Thymus (tissue), 11 donors: ENCODE measurements at regions not wholly inside any gene's neighbourhood (a gene's known extent, or its start where the extent isn't known, plus 50 kb on each side); places are given as distances from the start of the nearest gene placed in this dataset.

Experiments
- DNase-seq, 9 donors: peaks; one replicate each; pipeline ENCODE4 v3.0.0-alpha.2; 2013; ENCODE audit warnings: low spot score in 9 of 9, low read depth in 6 of 9, missing footprints in 1 of 9
- H3K27ac ChIP-seq, 2 donors: one replicate each; pipeline ENCODE4 v1.5.1; 2013; ENCODE audit warnings: control low read depth in 1 of 2, low read depth in 1 of 2, low read length in 1 of 2, mild to moderate bottlenecking in 1 of 2, moderate library complexity in 1 of 2
- H3K27me3 ChIP-seq, 2 donors: one replicate each; pipeline ENCODE4 v1.5.1; 2013; ENCODE audit warnings: low read length in 1 of 2; ENCODE audit not compliant: control insufficient read depth in 2 of 2, insufficient read depth in 1 of 2
- H3K36me3 ChIP-seq, 2 donors: one replicate each; pipeline ENCODE4 v1.5.1; 2013; ENCODE audit warnings: low read length in 1 of 2, mild to moderate bottlenecking in 1 of 2, moderate library complexity in 1 of 2; ENCODE audit not compliant: control insufficient read depth in 2 of 2, insufficient read depth in 2 of 2
- H3K4me1 ChIP-seq, 2 donors: one replicate each; pipeline ENCODE4 v1.5.1; 2013; ENCODE audit warnings: low read length in 2 of 2; ENCODE audit not compliant: control insufficient read depth in 2 of 2, insufficient read depth in 2 of 2
- H3K4me3 ChIP-seq, 2 donors: one replicate each; pipeline ENCODE4 v1.5.1; 2013; ENCODE audit warnings: low read length in 2 of 2, control low read depth in 1 of 2, mild to moderate bottlenecking in 1 of 2
- H3K9me3 ChIP-seq, 2 donors: one replicate each; pipeline ENCODE4 v1.5.1; 2013; ENCODE audit warnings: low read length in 1 of 2, mild to moderate bottlenecking in 1 of 2; ENCODE audit not compliant: control insufficient read depth in 2 of 2, insufficient read depth in 1 of 2
- WGBS: extraction: QIAGEN DNeasy Blood & Tissue Kit; methylation state at CpG from one replicate; pipeline ENCODE4 v1.1.7; 2013; 5-methylcytosine and 5-hydroxymethylcytosine counted together
- donor health status: healthy.

GRCh38 chr2:184261818-184262217, 336.5 kb upstream of the ZNF804A start:
- 86% methylated on average over 3 of the region's 3 CpGs for WGBS
- no peaks in the 10 kb centered on the region for H3K4me1 ChIP-seq
- H3K36me3 ChIP-seq: no peaks in the 10 kb centered on the region
- H3K9me3 ChIP-seq: no peaks in the 10 kb centered on the region
- DNase-seq: no peak
- H3K27me3 ChIP-seq: no peaks in the 10 kb centered on the region
- H3K4me3 ChIP-seq: no peak overlapping the region
- H3K27ac ChIP-seq: no peak overlapping the region

- no peaks in the 10 kb centered on the region for H3K36me3 ChIP-seq
- H3K9me3 ChIP-seq: no peaks in the 10 kb centered on the region
- H3K27ac ChIP-seq: no peak overlapping the region
- H3K4me3 ChIP-seq: no peak overlapping the region
- no peaks in the 10 kb centered on the region for H3K4me1 ChIP-seq
- H3K27me3 ChIP-seq: no peaks in the 10 kb centered on the region
- 91% methylated on average over 5 of the region's 5 CpGs for WGBS
- no peak for DNase-seq
Measured at GRCh38 chr2:184268900-184269477, 329.3 kb upstream of the ZNF804A start.

- no peak overlapping the region for H3K4me3 ChIP-seq
- no peaks in the 10 kb centered on the region for H3K4me1 ChIP-seq
- WGBS: 85% methylated on average over 5 of the region's 5 CpGs
- no peak for DNase-seq
- H3K36me3 ChIP-seq: no peaks in the 10 kb centered on the region
- no peaks in the 10 kb centered on the region for H3K9me3 ChIP-seq
- H3K27ac ChIP-seq: no peak overlapping the region
- H3K27me3 ChIP-seq: no peaks in the 10 kb centered on the region
Measured at GRCh38 chr2:184270660-184271059, 327.7 kb upstream of the ZNF804A start.

GRCh38 chr2:184272056-184272455, 326.3 kb upstream of the ZNF804A start:
- Histone ChIP-seq H3K27ac (no peak overlapping the region), H3K36me3 (no peaks in the 10 kb centered on the region), H3K4me1 (no peaks in the 10 kb centered on the region), H3K27me3 (no peaks in the 10 kb centered on the region), H3K4me3 (no peak overlapping the region), H3K9me3 (no peaks in the 10 kb centered on the region)
- no peak for DNase-seq
- 78% methylated on average over 1 of the region's 1 CpG for WGBS

GRCh38 chr2:184294831-184295230, 303.5 kb upstream of the ZNF804A start:
- no peaks in the 10 kb centered on the region for H3K9me3 ChIP-seq
- H3K27me3 ChIP-seq: no peaks in the 10 kb centered on the region
- 78% methylated on average over 2 of the region's 2 CpGs for whole genome bisulfite sequencing
- no peaks in the 10 kb centered on the region for H3K4me1 ChIP-seq
- H3K27ac ChIP-seq: no peak overlapping the region
- no peak for DNase-seq
- H3K36me3 ChIP-seq: no peaks in the 10 kb centered on the region
- no peak overlapping the region for H3K4me3 ChIP-seq

GRCh38 chr2:184297085-184297484, 301.2 kb upstream of the ZNF804A start:
- no peak for DNase-seq
- Histone ChIP-seq H3K27ac (no peak overlapping the region), H3K9me3 (no peaks in the 10 kb centered on the region), H3K36me3 (no peaks in the 10 kb centered on the region), H3K4me3 (no peak overlapping the region), H3K27me3 (no peaks in the 10 kb centered on the region), H3K4me1 (no peaks in the 10 kb centered on the region)
- 94% methylated on average over 2 of the region's 2 CpGs for WGBS

- DNase-seq: no peak
- no peak overlapping the region for H3K4me3 ChIP-seq
- no peaks in the 10 kb centered on the region for H3K36me3 ChIP-seq
- no peaks in the 10 kb centered on the region for H3K27me3 ChIP-seq
- no peak overlapping the region for H3K27ac ChIP-seq
- H3K9me3 ChIP-seq: no peaks in the 10 kb centered on the region
- H3K4me1 ChIP-seq: no peaks in the 10 kb centered on the region
Measured at GRCh38 chr2:184302506-184302905, 295.8 kb upstream of the ZNF804A start.

GRCh38 chr2:184304006-184304405, 294.3 kb upstream of the ZNF804A start:
- no peaks in the 10 kb centered on the region for H3K9me3 ChIP-seq
- no peak overlapping the region for H3K27ac ChIP-seq
- H3K4me1 ChIP-seq: no peaks in the 10 kb centered on the region
- no peaks in the 10 kb centered on the region for H3K36me3 ChIP-seq
- no peak for DNase-seq
- no peaks in the 10 kb centered on the region for H3K27me3 ChIP-seq
- no peak overlapping the region for H3K4me3 ChIP-seq

GRCh38 chr2:184305105-184305504, 293.2 kb upstream of the ZNF804A start:
- WGBS: 85% methylated on average over 4 of the region's 4 CpGs
- Histone ChIP-seq H3K36me3 (no peaks in the 10 kb centered on the region), H3K4me1 (no peaks in the 10 kb centered on the region), H3K27ac (no peak overlapping the region), H3K9me3 (no peaks in the 10 kb centered on the region), H3K27me3 (no peaks in the 10 kb centered on the region), H3K4me3 (no peak overlapping the region)
- no peak for DNase-seq

- Histone ChIP-seq H3K27ac (no peak overlapping the region), H3K9me3 (no peaks in the 10 kb centered on the region), H3K36me3 (no peaks in the 10 kb centered on the region), H3K4me3 (no peak overlapping the region), H3K4me1 (no peaks in the 10 kb centered on the region), H3K27me3 (no peaks in the 10 kb centered on the region)
- no peak for DNase-seq
- 96% methylated on average over 1 of the region's 1 CpG for WGBS
Measured at GRCh38 chr2:184308706-184309105, 289.6 kb upstream of the ZNF804A start.
